Neural cell (in vitro differentiated cells): ENCODE measurements at regions not wholly inside any gene's neighbourhood (a gene's known extent, or its start where the extent isn't known, plus 50 kb on each side); places are given as distances from the start of the nearest gene placed in this dataset.

Experiments used
- CTCF ChIP-seq: fragments of 450-650 bp; IDR thresholded peaks from 2 replicates; pipeline ENCODE4 v1.5.1; 2014; ENCODE audit warnings: antibody characterized with exemption, mild to moderate bottlenecking, moderate library complexity; ENCODE audit not compliant: poor library complexity, severe bottlenecking
- EP300 ChIP-seq: fragments of 450-650 bp; conservative IDR thresholded peaks from 2 replicates; pipeline ENCODE4 v1.6.1; 2014; ENCODE audit warnings: antibody characterized with exemption, mild to moderate bottlenecking, moderate library complexity; ENCODE audit not compliant: poor library complexity, severe bottlenecking
- MXI1 ChIP-seq: fragments of 450-650 bp; conservative IDR thresholded peaks from 2 replicates; pipeline ENCODE4 v1.6.1; 2014; ENCODE audit warnings: antibody characterized with exemption, mild to moderate bottlenecking; ENCODE audit not compliant: poor library complexity, severe bottlenecking
- POLR2AphosphoS5 ChIP-seq: IDR thresholded peaks from 2 replicates; pipeline ENCODE4 v1.6.1; 2012
- RAD21 ChIP-seq: fragments of 450-650 bp; conservative IDR thresholded peaks from 2 replicates; pipeline ENCODE4 v1.6.1; 2014; ENCODE audit warnings: antibody characterized with exemption, mild to moderate bottlenecking, moderate library complexity
- TAF1 ChIP-seq: IDR thresholded peaks from 2 replicates; pipeline ENCODE4 v1.6.1; 2012; ENCODE audit warnings: low read depth
- TF ChIP-seq, protein P1 (sequence below): IDR thresholded peaks from 2 replicates; pipeline ENCODE4 v1.6.1; 2012; ENCODE audit warnings: borderline replicate concordance

- TF ChIP-seq EP300: no peak
- no peak for TF ChIP-seq CTCF
- TF ChIP-seq TAF1: no peak
- TF ChIP-seq POLR2AphosphoS5: no peak
- TF ChIP-seq, protein P1, sequence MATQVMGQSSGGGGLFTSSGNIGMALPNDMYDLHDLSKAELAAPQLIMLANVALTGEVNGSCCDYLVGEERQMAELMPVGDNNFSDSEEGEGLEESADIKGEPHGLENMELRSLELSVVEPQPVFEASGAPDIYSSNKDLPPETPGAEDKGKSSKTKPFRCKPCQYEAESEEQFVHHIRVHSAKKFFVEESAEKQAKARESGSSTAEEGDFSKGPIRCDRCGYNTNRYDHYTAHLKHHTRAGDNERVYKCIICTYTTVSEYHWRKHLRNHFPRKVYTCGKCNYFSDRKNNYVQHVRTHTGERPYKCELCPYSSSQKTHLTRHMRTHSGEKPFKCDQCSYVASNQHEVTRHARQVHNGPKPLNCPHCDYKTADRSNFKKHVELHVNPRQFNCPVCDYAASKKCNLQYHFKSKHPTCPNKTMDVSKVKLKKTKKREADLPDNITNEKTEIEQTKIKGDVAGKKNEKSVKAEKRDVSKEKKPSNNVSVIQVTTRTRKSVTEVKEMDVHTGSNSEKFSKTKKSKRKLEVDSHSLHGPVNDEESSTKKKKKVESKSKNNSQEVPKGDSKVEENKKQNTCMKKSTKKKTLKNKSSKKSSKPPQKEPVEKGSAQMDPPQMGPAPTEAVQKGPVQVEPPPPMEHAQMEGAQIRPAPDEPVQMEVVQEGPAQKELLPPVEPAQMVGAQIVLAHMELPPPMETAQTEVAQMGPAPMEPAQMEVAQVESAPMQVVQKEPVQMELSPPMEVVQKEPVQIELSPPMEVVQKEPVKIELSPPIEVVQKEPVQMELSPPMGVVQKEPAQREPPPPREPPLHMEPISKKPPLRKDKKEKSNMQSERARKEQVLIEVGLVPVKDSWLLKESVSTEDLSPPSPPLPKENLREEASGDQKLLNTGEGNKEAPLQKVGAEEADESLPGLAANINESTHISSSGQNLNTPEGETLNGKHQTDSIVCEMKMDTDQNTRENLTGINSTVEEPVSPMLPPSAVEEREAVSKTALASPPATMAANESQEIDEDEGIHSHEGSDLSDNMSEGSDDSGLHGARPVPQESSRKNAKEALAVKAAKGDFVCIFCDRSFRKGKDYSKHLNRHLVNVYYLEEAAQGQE: no peak
- TF ChIP-seq MXI1: no peak
- no peak for TF ChIP-seq RAD21
Observed at GRCh38 chr4:159476886-159477285, 374.0 kb downstream of the RAPGEF2 start.
